Pancreas (tissue), 10 donors: ENCODE measurements at regions not wholly inside any gene's neighbourhood (a gene's known extent, or its start where the extent isn't known, plus 50 kb on each side); places are given as distances from the start of the nearest gene placed in this dataset.
A peak's percentile ranks its signal among the peaks of the same experiment; 100 is the strongest.

Experiments
- ATAC-seq, 4 donors: fragments of 200-7000 bp; cut with Tn5 transposase; one replicate each; pipeline versions ENCODE4 v1.8.0 to v1.9.1; 2020; ENCODE audit warnings: mild to moderate bottlenecking in 4 of 4, moderate library complexity in 4 of 4
- DNase-seq, 6 donors: peaks; one replicate each; pipeline ENCODE4 v3.0.0-alpha.2; 2020
- FAIRE-seq: peaks from 2 replicates; lab custom pipeline; 2012; peaks lifted over from hg19 to GRCh38; lab: Jason Lieb, UNC
- H3K27ac ChIP-seq, 4 donors: fragments of 200-600 bp; sonication (generic); 1 replicate in 3 of 4; 2 replicates in 1 of 4; pipeline versions ENCODE4 v1.5.0 to v1.8.0; 2020
- H3K27me3 ChIP-seq, 4 donors: fragments of 200-600 bp; one replicate each; pipeline ENCODE4 v1.8.0; 2021
- H3K36me3 ChIP-seq, 3 donors: fragments of 200-600 bp; sonication (generic) in 1 of 3; one replicate each; pipeline versions ENCODE4 v1.5.0 to v1.8.0; 2020 to 2021
- H3K4me1 ChIP-seq, 3 donors: fragments of 200-600 bp; one replicate each; pipeline ENCODE4 v1.8.0; 2021
- H3K4me3 ChIP-seq, 4 donors: fragments of 200-600 bp; sonication (generic) in 2 of 4; one replicate each; pipeline versions ENCODE4 v1.5.0 to v1.8.0; 2020 to 2021
- H3K9me3 ChIP-seq, 4 donors: fragments of 200-600 bp; one replicate each; pipeline ENCODE4 v1.8.0; 2021
- CTCF ChIP-seq, 4 donors: fragments of 200-600 bp; sonication (generic) in 3 of 4; IDR thresholded peaks; one replicate each; pipeline versions ENCODE4 v1.5.0 to v1.8.0; 2021; ENCODE audit warnings: antibody characterized with exemption in 4 of 4
- WGBS, 2 donors: extraction: QIAGEN DNeasy Blood & Tissue Kit; methylation state at CpG; one replicate each; pipeline ENCODE4 v1.1.7; 2013; 5-methylcytosine and 5-hydroxymethylcytosine counted together
- intact Hi-C, 3 donors: fragments of 100-400 bp; cut with DNase I; formaldehyde crosslinking; loops; one replicate each; pipeline versions ENCODE4 v1.11.1 to v1.14.2; 2022
- donor health status: healthy with polysubstance abuse.
- donor health status: DM: no; HTN: no; CAD: no; lungs with moderate emphysema.
- donor health status: DM: no; HTN: no; CAD: no.
- donor health status: control.
- donor health status: control.
- donor health status: Bipolar disorder and iron deficiency.
- donor health status: DM: yes; HTN: yes; CAD: no.
- donor health status: DM: no; HTN: no; CAD: no.
- donor health status: DM: no; HTN: no; CAD: no.
- donor health status: DM: yes; HTN: yes; CAD: no.

DNA sequence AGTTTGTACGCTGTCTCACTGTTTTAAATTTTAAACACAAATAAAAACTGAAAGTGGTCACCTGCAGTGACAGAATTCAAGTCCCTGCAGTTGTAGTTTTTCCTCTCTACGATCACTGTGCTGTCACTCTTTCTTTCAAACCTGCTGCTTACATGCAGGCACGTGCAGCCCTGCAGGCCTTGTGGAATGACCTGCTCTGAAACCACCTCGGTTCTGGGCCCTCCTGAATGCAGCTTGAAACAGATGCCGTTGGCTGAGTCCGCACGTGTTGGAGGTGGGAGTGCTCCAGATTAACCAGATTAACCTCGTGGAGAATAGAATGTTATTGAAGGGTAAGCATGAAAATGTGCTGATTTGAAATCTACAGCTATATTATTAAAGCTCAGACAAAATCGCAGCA lies 126.0 kb upstream of the ERCC6L2 start:
- Histone ChIP-seq H3K4me1 (no peaks in the 10 kb centered on the region), H3K27ac (no peak overlapping the region), H3K36me3 (no peaks in the 10 kb centered on the region), H3K27me3 (no peaks in the 10 kb centered on the region), H3K4me3 (no peak overlapping the region), H3K9me3 (no peaks in the 10 kb centered on the region)
- DNase-seq (no peak), FAIRE-seq (no peak), ATAC-seq (no peak)
- intact Hi-C loops, result no loop called here
- no peak for TF ChIP-seq CTCF (IDR thresholded peaks at IDR 0.05)
- 74 to 76% methylated on average over 9 of the region's 9 CpGs for WGBS, 2 donors

GRCh38 chr9:95746408-95747180 lies 128.9 kb upstream of the ERCC6L2 start:
- H3K27me3 ChIP-seq, result no peaks in the 10 kb centered on the region
- H3K4me1 ChIP-seq, result no peaks in the 10 kb centered on the region
- WGBS, 2 donors, result 52 to 72% methylated on average over 4 of the region's 4 CpGs
- DNase-seq (no peak), ATAC-seq (peak in 1 of 4 donors; percentile 14), FAIRE-seq (no peak)
- no peak overlapping the region for H3K27ac ChIP-seq
- no peaks in the 10 kb centered on the region for H3K36me3 ChIP-seq
- no peak for TF ChIP-seq CTCF (IDR thresholded peaks at IDR 0.05)
- H3K9me3 ChIP-seq, result no peaks in the 10 kb centered on the region
- intact Hi-C loops, result no loop called here
- H3K4me3 ChIP-seq, result no peak overlapping the region

DNA sequence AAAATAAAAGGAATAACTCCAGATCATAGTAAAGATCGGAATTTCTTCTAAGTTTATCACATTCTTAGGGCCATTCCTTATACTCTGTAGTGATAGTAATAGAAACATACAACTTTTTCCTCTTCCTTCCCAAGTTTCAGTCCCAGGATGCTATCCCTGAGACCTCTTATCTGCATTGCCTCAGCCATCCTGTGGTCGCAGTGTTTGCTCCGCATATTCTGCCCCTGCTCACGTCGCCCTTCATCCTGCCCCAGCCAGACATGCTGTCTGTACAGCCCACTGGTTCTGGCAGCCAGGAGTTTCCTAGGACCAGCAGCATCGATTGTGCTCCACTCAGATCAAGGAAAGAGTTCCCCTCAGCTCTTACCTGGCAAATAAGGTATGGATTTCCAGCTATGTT lies 132.7 kb upstream of the ERCC6L2 start:
- DNase-seq, result no peak
- ATAC-seq, result no peak
- Histone ChIP-seq H3K9me3 (no peaks in the 10 kb centered on the region), H3K27me3 (no peaks in the 10 kb centered on the region), H3K4me1 (no peaks in the 10 kb centered on the region), H3K36me3 (no peaks in the 10 kb centered on the region), H3K4me3 (no peak overlapping the region), H3K27ac (no peak overlapping the region)
- FAIRE-seq, result no peak
- no peak for TF ChIP-seq CTCF (IDR thresholded peaks at IDR 0.05)
- WGBS, 2 donors, result 50 to 52% methylated on average over 6 of the region's 6 CpGs
- intact Hi-C loops, result no loop called here

GRCh38 chr9:95741631-95742030 lies 133.9 kb upstream of the ERCC6L2 start:
- TF ChIP-seq CTCF (IDR thresholded peaks at IDR 0.05), result no peak
- intact Hi-C loops, result no loop called here
- WGBS, 2 donors, result 17 to 24% methylated on average over 2 of the region's 2 CpGs
- no peaks in the 10 kb centered on the region for H3K9me3 ChIP-seq
- no peak overlapping the region for H3K27ac ChIP-seq
- H3K27me3 ChIP-seq, result no peaks in the 10 kb centered on the region
- ATAC-seq (no peak), FAIRE-seq (no peak), DNase-seq (no peak)
- no peaks in the 10 kb centered on the region for H3K4me1 ChIP-seq
- H3K4me3 ChIP-seq, result no peak overlapping the region
- no peaks in the 10 kb centered on the region for H3K36me3 ChIP-seq

GRCh38 chr9:95740217-95741004 lies 135.1 kb upstream of the ERCC6L2 start:
- 77 to 85% methylated on average over 11 of the region's 11 CpGs for WGBS, 2 donors
- FAIRE-seq, result no peak
- H3K27ac ChIP-seq, result no peak overlapping the region
- TF ChIP-seq CTCF (IDR thresholded peaks at IDR 0.05), result no peak
- intact Hi-C loops, result no loop called here
- no peak for ATAC-seq
- no peaks in the 10 kb centered on the region for H3K4me1 ChIP-seq
- DNase-seq, result no peak
- H3K4me3 ChIP-seq, result no peak overlapping the region
- no peaks in the 10 kb centered on the region for H3K9me3 ChIP-seq
- no peaks in the 10 kb centered on the region for H3K36me3 ChIP-seq
- no peaks in the 10 kb centered on the region for H3K27me3 ChIP-seq
